HG02870 (cell line): ENCODE measurements at regions not wholly inside any gene's neighbourhood (a gene's known extent, or its start where the extent isn't known, plus 50 kb on each side); places are given as distances from the start of the nearest gene placed in this dataset.
"Not testable (repeated sequence)": the region's sequence is repeated elsewhere in the genome, so short reads cannot be mapped to it uniquely, and the experiment has no call there.

Experiments
- ATAC-seq: cut with Tn5 transposase; IDR thresholded peaks from one replicate; pipeline ENCODE4 v1.9.1; 2021; ENCODE audit warnings: mild to moderate bottlenecking, moderate library complexity; ENCODE audit not compliant: unreplicated experiment

DNA sequence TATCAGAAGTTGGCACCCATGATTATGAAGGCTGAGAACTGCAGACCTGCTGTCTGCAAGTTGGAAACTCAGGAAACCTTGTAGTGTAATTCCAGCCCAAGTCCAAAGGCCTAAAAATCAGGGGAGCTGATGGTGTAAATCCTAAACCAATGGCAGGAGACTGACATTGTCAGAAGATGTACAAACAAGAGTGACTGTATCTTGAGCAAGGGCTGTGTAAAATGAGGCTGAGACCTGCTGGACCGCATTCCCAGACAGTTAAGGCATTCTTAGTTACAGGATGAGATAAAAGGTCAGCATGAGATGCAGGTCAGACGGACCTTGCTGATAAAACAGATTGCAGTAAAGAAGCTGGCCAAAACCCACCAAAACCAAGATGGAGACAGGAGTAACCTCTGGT, 147.7 kb downstream of the COG6 start:
- ATAC-seq: no peak

DNA sequence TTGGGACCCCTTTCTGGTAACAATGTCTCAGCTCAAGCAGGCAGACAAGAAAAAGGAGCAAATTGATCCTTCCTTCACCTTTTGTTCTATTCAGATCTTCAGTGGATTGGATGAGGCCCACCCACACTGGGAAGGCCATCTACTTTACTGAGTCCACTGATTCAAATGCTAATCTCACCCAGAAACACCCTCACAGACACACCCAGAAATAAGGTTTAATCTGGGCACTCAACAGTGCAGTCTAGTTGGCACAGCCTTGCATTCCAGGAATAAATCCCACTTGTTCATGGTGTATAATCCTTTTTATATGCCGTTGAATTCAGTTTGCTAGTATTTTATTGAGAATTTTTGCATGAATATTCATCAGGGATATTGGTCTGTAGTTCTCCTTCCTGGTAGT, 148.4 kb downstream of the COG6 start:
- ATAC-seq: no peak

DNA sequence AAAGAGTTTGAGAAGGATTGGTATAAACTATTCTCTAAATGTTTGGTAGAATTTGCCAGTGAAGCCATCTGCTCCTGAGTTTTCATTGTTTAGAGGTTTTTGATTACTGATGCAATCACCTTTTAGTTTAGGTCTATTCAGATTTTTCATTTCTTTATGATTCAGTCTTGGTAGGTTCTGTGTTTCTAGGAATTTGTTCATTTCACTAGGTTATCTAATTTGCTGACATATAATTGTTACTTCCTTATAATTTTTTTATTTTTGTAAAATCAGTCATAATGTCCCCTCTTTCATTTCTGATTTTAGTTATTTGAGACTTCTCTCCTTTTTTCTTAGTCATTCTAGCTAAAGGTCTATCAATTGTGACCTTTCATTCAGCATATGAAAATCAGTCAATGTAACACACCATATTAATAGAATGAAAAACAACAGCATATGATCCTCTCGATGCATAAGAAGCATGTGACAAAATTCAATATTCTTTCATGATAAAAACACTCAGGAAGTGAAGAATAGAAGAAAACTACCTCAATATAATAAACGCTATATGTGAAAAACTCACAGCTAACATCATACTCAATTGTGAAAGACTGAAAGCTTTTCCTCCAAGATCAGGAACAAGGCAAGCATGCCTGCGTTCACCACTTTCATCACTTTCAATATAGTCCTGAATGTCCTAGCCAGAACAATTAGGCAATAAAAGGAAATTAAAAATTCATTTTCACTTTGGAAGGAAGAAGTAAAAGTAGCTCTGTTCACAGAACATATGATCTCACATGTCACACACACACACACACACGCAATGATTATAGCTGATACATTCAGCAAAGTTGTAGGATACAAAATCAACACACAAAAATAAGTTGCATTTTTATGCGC, 149.1 kb downstream of the COG6 start:
- no peak for ATAC-seq

DNA sequence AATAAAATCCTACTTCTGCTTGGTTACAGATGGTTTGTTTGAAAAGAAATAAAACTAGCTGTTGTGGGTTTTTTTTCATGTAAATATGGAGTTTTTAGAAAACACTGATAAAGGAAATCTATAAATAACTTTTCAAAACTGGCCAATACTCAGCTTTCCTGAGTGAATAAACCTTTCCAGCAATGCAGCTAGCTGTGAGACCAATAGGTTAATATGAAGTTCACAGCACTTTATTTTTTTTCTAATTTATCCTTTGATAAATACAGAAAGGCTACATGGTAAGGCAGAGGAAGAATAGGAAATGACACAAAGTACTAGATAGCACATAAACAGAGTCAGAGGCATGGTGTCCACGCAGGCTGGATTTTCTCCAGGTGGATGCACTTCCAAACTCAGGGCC, 154.0 kb downstream of the COG6 start:
- no peak for ATAC-seq

DNA sequence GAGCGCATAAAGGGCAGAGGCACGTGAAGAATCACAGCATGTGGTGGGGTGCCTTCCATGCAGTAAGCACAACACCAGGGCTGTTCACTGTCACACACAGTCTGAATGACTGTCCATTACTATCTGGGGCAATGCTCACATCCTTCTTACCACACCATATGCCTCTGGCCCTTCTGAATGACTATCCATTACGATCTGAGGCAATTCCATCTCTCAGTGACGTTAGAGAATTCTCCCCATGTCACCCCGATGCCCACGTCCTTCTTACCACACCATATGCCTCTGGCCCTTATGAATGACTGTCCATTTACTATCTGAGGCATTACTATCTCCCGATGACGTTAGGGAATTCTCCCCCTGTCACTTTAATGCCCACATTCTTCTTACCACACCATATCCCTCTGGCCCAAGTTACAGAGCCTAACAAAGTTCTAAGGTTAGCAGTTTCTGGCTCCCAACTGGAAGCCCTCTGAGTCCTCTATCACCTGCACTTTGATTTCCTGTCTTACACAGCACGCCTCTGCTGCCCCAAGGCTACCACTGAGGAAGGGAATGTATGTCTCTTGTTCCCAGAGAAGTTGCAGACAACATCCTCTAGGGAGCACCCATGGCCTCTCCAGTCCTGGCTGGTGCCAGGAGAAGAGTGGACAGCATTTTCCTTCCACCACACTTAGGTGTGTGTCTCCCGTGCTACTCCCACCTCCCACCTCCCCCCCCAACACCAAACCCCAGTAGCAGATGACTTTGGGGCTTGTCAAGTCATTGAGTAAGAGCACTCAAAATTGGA, 154.8 kb downstream of the COG6 start:
- ATAC-seq: no peak

DNA sequence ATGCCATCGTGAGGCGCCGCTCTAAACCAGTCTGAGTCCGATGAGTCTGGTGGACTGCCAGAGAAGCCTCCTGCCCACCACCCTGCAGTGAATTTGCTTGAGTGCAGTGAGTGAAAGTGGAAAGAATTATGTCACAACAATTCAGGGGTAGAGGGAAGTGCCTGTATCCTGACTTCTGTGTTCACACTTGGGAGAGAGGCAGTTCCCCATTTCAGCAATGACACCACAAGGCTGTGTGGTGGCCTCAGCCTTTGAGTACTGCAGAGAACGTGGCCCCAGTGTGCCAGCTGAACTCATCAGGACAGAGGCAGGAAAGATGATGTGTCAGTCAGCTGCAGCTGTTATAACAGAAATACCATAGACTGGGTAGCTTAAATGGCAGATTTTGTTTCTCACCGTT, 155.6 kb downstream of the COG6 start:
- no peak for ATAC-seq

DNA sequence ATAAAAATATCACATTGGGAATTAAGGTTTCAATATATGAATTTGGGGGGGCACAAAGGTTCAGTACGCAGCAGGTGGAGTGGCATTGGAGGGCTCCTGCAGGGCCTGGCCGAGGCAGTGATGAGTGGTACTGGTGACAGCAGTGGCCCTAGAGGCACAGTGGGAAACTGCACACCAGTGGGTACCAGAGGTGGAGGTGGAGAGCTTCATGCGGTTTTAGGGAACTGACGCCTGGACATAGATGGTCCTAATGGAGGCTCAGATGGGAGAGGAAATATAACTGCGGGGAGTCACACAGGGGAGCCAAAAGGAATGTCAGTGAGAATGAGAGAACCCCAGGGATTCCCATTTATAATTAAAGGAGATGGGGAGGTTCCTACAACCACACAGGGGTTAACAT, 156.2 kb downstream of the COG6 start:
- ATAC-seq: no peak

DNA sequence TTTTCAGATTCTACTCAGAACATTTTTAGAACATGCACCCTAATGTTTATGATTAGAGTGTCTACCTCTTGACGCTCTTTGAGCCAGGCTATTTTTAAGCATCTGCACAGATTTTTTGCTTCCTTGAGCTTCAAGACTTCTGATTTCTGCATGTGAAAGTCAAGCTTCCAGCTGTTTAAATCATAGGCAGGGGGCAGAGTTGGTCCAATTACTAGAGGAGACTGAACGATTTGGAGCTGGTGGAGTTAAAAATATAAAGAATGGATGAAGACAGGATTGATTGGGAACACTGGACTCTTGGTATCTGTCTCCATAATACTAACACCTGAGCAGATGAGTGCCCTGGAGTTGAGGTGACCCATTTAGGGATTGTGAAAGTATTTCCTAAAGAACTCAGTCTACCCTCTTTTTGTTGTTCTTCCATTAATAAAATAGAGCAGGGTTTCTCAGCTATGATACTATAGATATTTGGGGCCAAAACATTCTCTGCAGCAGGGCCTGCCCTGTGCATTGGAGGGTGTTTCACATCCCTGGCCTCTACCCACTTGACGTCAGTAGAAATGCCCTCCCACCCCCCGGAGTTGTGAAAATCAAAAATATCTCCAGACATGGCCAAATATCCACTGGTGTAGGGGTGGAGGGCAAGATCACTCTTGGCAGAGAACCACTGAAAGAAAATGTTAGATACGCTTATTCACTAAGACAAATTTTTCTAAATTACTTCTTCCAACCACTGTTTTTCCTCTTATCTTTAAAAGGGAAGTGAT, 160.1 kb downstream of the COG6 start:
- no peak for ATAC-seq

DNA sequence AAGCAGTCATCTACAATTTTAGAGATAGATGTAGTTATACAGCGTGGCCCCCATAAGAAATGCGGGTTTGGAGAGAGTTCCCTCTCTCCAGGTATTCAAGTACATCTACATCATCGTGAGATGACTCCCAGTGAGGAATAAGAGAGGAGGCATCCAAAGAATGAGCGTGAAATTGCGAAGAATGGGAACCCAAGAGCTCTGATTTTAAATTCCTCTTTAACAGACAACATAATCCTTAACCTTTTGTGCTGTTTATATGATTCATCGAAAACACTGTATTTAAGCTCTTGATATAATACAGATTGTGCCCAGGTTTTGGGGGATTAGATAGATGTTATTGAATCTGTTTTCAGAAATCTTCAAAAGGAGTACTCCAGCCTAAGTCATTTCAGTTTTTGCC, 161.5 kb downstream of the COG6 start:
- ATAC-seq: no peak

DNA sequence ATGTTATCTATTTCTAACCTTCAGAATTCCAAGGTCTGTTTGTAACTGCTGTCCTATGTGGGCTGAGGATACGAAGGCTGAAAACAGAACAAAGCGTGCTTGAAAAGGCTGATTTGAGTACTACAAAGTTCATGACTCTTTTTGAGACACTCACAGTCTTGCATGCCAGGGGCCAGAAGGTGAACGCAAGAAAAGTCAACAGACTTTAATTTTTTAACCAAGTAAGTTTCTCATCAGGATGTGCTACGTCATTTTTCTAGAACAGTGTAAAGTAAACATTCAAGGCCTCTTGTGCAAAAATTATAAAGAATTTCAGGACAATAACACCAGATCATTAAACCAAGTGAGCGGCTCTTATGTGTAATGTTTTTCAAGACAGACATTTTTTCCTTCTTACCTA, 163.5 kb downstream of the COG6 start:
- no peak for ATAC-seq

DNA sequence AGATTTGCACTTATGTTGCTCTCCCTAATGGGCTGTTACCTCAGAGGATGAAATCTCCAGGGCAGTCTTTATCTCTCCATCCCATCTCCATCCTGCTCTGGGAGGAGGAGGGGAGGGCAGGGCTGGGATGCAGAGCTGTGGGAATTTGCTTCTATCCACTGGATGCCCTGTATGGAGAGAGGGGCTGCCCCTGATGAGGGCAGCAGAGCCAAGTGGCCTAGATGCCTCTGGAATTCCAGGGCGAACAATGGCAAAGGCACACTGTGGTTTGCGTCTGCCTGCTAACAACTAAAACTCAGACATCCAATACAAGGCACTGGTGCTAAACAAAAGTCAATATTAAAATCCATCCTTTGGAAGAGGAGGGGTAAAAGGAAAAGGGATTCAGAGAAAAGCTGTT, 165.1 kb downstream of the COG6 start:
- ATAC-seq: no peak

DNA sequence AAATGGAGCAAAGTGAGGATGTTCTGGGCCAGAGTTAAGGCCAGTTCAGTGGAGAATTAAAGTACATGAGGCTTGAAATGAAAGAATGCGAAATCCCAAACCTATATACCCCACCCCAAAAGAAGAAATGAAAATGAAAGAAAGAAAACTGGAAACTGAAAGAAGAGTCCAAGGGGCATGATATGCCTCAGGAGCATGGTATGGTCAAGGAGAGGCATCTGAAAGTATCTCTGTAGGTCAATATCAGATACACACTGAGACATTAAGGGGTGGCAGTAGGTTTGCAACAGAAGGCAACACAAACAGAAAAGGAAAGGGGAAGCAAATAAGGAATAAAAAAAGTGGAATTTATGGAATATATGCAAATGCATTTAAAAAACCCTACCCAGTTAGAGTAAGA, 166.5 kb downstream of the COG6 start:
- ATAC-seq: no peak

DNA sequence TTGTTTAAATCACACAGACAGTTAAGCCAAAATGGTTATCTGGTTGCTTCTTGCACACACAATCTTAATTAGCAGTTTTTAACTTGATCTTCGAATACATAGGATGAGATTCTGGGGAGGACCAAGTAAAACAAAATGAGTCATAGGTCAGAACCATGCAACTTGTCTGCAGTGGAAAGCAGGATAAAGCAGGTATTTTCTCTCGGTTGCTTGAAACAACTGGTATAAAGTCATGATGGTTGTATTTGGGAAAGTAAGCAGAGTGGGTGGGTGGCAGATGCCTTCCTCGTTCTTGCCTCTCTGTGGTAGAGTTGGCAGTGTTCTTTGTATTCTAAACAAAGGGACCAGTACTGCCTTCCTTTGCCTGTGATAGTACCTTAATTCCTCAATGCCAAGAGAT, 167.0 kb downstream of the COG6 start:
- ATAC-seq: no peak

DNA sequence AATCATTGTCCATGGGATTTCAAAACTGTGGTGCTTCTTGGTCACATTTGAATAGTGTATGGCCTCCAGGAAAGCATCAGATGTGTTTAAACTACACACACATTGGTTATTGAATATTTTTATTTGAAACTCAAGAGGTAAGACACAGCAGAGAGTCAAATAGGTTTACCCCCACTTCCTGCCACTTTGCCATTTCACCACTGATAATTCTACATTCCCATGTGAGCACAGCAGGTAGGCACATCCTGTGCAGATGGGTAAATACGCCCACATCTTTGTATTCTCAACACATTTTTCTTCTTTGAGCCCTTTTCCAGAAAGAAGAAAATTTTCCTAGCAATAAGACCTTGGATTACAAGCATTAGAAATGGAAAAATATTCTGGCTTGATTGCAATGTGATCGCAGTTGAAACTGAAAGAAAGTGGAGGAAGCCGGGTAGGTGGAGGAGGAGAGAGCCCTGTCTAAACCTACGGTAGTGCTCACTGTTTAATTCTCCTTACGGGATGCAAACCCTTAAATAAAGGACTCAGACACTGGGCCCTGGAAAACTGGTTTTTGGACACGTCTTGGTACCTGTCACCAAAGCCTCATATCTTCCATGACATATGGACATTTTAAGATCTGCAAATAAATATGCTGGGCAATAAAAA, 167.7 kb downstream of the COG6 start:
- ATAC-seq: no peak

DNA sequence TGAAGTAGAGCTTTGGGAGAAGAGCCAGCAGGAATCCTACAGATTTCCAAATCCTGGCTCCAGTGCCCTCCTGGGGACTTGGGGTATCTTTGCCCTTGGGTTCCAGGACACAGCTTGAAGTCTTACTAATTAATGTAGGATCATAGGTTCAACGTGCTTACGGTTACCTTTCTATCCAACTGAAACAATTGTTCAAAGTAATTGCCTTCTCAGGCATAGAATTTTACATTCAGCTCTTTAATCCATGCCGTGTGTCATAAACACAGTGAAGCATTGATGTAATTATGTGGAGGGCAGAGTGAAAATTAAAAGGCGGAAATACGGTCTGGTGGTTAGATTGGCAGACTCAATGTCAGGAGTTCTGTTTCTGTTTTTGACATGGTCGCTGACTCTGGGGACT, 170.4 kb downstream of the COG6 start:
- ATAC-seq: no peak

DNA sequence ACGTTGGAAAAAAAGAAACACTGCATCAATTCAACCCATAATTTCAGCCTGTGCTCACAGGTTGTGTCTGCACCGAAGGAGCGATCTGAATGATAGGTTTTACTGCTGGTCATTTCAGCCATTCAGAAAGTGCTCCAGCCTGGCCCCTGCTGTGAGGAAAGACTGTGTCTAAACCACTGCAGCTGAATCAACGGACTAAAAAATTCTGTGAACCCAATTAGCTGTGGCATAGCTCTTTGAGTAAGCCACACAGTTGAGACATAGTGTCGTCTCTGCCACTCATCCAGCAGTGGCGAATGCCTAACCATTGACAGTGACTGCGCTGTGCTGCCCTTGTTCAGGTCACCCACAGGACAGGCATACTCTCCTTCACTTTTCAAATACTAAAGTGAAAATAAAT, 179.8 kb downstream of the COG6 start:
- no peak for ATAC-seq

DNA sequence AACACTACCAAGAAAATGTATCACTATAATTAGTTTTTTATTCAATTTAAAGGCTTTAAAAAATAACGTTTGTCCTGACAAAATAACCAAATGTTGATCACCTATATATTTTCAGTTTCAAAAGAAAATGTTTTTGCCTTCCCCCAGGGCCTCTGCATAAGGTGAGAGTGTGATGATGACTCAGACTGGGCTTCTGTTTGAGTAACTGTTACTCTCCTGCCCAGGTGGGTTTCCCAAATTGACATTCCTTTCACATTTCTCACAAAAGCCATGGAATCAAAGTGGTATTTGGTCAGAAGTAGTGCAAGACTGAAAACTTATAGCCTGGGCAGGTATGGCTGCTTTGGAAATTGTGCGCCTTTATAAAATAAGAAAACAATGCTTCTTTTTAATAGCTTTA, 180.6 kb downstream of the COG6 start:
- ATAC-seq: no peak

DNA sequence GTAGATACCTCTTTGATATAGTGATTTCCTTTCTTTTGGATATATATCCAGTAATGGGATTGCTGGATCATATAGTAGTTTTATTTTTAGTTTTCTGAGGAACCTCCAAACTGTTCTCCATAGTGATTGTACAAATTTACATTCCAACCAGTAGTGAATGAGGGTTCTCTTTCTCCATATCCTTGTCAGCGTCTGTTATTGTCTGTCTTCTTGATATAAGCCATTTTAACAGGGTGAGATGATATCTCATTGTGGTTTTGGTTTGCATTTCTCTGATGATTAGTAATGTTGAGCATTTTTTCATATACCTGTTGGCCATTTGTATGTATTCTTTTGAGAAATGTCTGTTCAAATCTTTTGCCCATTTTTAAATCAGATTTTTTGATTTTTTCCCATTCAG, 182.4 kb downstream of the COG6 start:
- ATAC-seq: not testable (repeated sequence)

DNA sequence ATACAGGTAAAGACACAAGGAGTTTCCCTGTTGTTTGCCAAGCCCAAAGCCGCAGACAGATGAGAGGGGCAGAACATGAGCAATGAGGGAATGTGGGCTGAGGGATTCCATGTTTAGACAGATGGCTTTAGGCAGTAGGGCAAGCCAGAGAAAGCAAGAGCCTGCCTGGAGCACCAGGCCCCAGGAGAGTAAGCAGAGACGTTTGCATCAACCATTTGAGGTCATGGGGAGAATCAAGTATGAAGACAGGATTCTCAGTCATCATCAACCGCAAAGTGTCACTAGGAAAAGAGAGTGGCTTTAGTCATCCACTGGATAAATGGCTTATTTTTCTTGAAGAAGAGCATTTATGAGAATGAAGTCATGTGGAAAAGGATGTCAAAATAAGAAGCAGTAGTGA, 184.7 kb downstream of the COG6 start:
- no peak for ATAC-seq

DNA sequence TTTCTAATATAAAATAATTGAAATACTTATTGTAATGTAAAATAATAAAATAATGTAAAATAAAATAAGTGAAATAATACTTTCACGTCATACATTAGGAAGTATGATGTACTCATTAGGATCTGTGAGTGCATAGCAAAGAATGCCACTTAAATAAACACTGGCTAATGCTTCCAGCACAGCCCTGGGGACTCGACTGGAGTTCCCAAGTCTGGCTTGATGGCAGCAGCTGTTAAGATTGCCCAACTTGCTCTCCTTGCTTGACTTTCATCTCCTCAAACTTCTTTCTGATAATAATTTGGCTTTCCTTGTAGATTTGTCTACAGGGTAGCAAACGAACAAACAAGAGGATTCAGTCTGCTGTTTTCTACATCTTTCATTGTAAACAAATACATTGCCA, 191.9 kb downstream of the COG6 start:
- ATAC-seq: no peak

DNA sequence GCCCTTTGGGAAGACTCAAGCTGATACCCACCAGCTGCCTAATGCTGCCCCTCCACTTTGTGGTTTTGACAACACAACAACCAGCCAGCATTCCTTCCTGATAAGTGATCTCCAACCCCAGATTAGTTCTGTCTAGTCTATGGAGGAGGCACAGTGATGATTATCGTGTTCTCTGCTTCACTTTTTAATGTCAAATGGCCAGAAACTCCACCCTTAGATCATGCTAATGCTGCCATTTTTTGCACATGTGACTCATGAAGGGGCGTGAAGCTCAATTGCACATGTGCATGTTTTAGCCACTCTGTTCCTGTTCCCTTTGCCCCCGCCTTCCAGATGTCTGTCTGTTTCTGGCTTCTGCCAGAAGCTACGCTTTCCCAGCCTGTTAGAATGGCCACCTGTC, 199.8 kb downstream of the COG6 start:
- ATAC-seq: no peak
